BLaER1 treated with 17β-estradiol and CSF1 and Interleukin-3, amounts not matched to agents 10 nM and 100 nM (cell line): ENCODE measurements at regions not wholly inside any gene's neighbourhood (a gene's known extent, or its start where the extent isn't known, plus 50 kb on each side); places are given as distances from the start of the nearest gene placed in this dataset.

Experiments used
- H3K27ac ChIP-seq, 11 experiments: shearing (Covaris generic); formaldehyde crosslinking; 2 replicates each; pipeline ENCODE4 v1.8.1; 2022
- H3K27me3 ChIP-seq, 11 experiments: shearing (Covaris generic); formaldehyde crosslinking; 2 replicates each; pipeline ENCODE4 v1.8.1; 2022
- H3K36me3 ChIP-seq, 11 experiments: shearing (Covaris generic); formaldehyde crosslinking; 2 replicates each; pipeline ENCODE4 v1.8.1; 2022
- H3K4me1 ChIP-seq, 10 experiments: shearing (Covaris generic); formaldehyde crosslinking; 2 replicates each; pipeline ENCODE4 v1.8.1; 2022
- H3K4me2 ChIP-seq, 11 experiments: shearing (Covaris generic); formaldehyde crosslinking; 2 replicates each; pipeline ENCODE4 v1.8.1; 2022
- H3K4me3 ChIP-seq, 10 experiments: shearing (Covaris generic); formaldehyde crosslinking; 2 replicates each; pipeline ENCODE4 v1.8.1; 2022
- H3K9ac ChIP-seq, 11 experiments: shearing (Covaris generic); formaldehyde crosslinking; 2 replicates each; pipeline ENCODE4 v1.8.1; 2022
- H3K9me3 ChIP-seq, 11 experiments: shearing (Covaris generic); formaldehyde crosslinking; replicated peaks in 1 of 11; 2 replicates each; pipeline ENCODE4 v1.8.1; 2022
- H4K20me1 ChIP-seq, 11 experiments: shearing (Covaris generic); formaldehyde crosslinking; 2 replicates each; pipeline ENCODE4 v1.8.1; 2022
- Cebpa-rat ChIP-seq, 11 experiments: shearing (Covaris generic); IDR thresholded peaks; 2 replicates each; pipeline ENCODE4 v1.8.1; 2022

- Histone ChIP-seq H3K36me3 (no peaks in the 10 kb centered on the region), H3K4me1 (no peaks in the 10 kb centered on the region), H3K9me3 (no peaks in the 10 kb centered on the region), H3K4me3 (no peak overlapping the region), H3K9ac (no peak overlapping the region), H3K4me2 (no peak overlapping the region), H4K20me1 (no peaks in the 10 kb centered on the region), H3K27ac (no peak overlapping the region), H3K27me3 (no peaks in the 10 kb centered on the region)
- TF ChIP-seq Cebpa-rat (IDR thresholded peaks at IDR 0.05), result no peak
Measured at GRCh38 chr9:79201636-79202035, 370.1 kb upstream of the TLE4 start.

- H3K27me3 ChIP-seq, result no peaks in the 10 kb centered on the region
- H4K20me1 ChIP-seq, result no peaks in the 10 kb centered on the region
- H3K27ac ChIP-seq, result no peak overlapping the region
- no peaks in the 10 kb centered on the region for H3K36me3 ChIP-seq
- no peaks in the 10 kb centered on the region for H3K9me3 ChIP-seq
- H3K9ac ChIP-seq, result no peak overlapping the region
- no peak overlapping the region for H3K4me2 ChIP-seq
- H3K4me1 ChIP-seq, result no peaks in the 10 kb centered on the region
- no peak for TF ChIP-seq Cebpa-rat (IDR thresholded peaks at IDR 0.05)
- H3K4me3 ChIP-seq, result no peak overlapping the region
Measured at GRCh38 chr9:79208791-79209396, 362.9 kb upstream of the TLE4 start.

GRCh38 chr9:79210541-79211243, 361.1 kb upstream of the TLE4 start:
- H3K9me3 ChIP-seq, result no peaks in the 10 kb centered on the region

GRCh38 chr9:79213417-79214125, 358.2 kb upstream of the TLE4 start:
- Histone ChIP-seq H4K20me1 (no peaks in the 10 kb centered on the region), H3K4me2 (no peak overlapping the region), H3K27ac (no peak overlapping the region), H3K9me3 (no peaks in the 10 kb centered on the region), H3K27me3 (no peaks in the 10 kb centered on the region), H3K4me1 (no peaks in the 10 kb centered on the region), H3K9ac (no peak overlapping the region), H3K36me3 (no peaks in the 10 kb centered on the region), H3K4me3 (no peak overlapping the region)
- no peak for TF ChIP-seq Cebpa-rat (IDR thresholded peaks at IDR 0.05)

More at GRCh38 chr9:79210541-79211243, 361.1 kb upstream of the TLE4 start:
- TF ChIP-seq Cebpa-rat (IDR thresholded peaks at IDR 0.05), result no peak
- Histone ChIP-seq H4K20me1 (no peaks in the 10 kb centered on the region), H3K4me1 (no peaks in the 10 kb centered on the region), H3K4me3 (no peak overlapping the region), H3K27me3 (no peaks in the 10 kb centered on the region), H3K36me3 (no peaks in the 10 kb centered on the region), H3K9ac (no peak overlapping the region), H3K4me2 (no peak overlapping the region), H3K27ac (no peak overlapping the region)

GRCh38 chr9:79215821-79216220, 355.9 kb upstream of the TLE4 start:
- TF ChIP-seq Cebpa-rat (IDR thresholded peaks at IDR 0.05), result no peak
- H3K4me2 ChIP-seq, result no peak overlapping the region
- no peak overlapping the region for H3K4me3 ChIP-seq
- H3K9ac ChIP-seq, result no peak overlapping the region
- no peaks in the 10 kb centered on the region for H3K27me3 ChIP-seq
- no peaks in the 10 kb centered on the region for H4K20me1 ChIP-seq
- no peaks in the 10 kb centered on the region for H3K36me3 ChIP-seq
- H3K27ac ChIP-seq, result no peak overlapping the region
- no peaks in the 10 kb centered on the region for H3K9me3 ChIP-seq
- H3K4me1 ChIP-seq, result no peaks in the 10 kb centered on the region

- no peak for TF ChIP-seq Cebpa-rat (IDR thresholded peaks at IDR 0.05)
- Histone ChIP-seq H3K36me3 (no peaks in the 10 kb centered on the region), H3K27ac (no peak overlapping the region), H3K4me3 (no peak overlapping the region), H3K4me2 (no peak overlapping the region), H3K4me1 (no peaks in the 10 kb centered on the region), H4K20me1 (no peaks in the 10 kb centered on the region), H3K27me3 (no peaks in the 10 kb centered on the region), H3K9ac (no peak overlapping the region), H3K9me3 (peaks cover 0 to 13% (median 4%) of the 10 kb centered on the region in 11 experiments; a peak in 8 of 22 replicates)
Measured at GRCh38 chr9:79220251-79220650, 351.5 kb upstream of the TLE4 start.

- peaks cover 0 to 13% (median 4%) of the 10 kb centered on the region in 11 experiments; a peak in 8 of 22 replicates for H3K9me3 ChIP-seq
- H3K4me3 ChIP-seq, result no peak overlapping the region
- H3K36me3 ChIP-seq, result no peaks in the 10 kb centered on the region
- no peak overlapping the region for H3K9ac ChIP-seq
- H3K4me2 ChIP-seq, result no peak overlapping the region
- H4K20me1 ChIP-seq, result no peaks in the 10 kb centered on the region
- no peak overlapping the region for H3K27ac ChIP-seq
- no peak for TF ChIP-seq Cebpa-rat (IDR thresholded peaks at IDR 0.05)
- no peaks in the 10 kb centered on the region for H3K4me1 ChIP-seq
- H3K27me3 ChIP-seq, result no peaks in the 10 kb centered on the region
Measured at GRCh38 chr9:79220666-79221065, 351.1 kb upstream of the TLE4 start.

GRCh38 chr9:79221084-79221483, 350.7 kb upstream of the TLE4 start:
- no peaks in the 10 kb centered on the region for H3K36me3 ChIP-seq
- H3K4me2 ChIP-seq, result no peak overlapping the region
- no peak overlapping the region for H3K27ac ChIP-seq
- TF ChIP-seq Cebpa-rat (IDR thresholded peaks at IDR 0.05), result no peak
- no peak overlapping the region for H3K4me3 ChIP-seq
- H4K20me1 ChIP-seq, result no peaks in the 10 kb centered on the region
- H3K9me3 ChIP-seq, result peaks cover 0 to 13% (median 4%) of the 10 kb centered on the region in 11 experiments; a peak in 8 of 22 replicates
- no peaks in the 10 kb centered on the region for H3K4me1 ChIP-seq
- H3K27me3 ChIP-seq, result no peaks in the 10 kb centered on the region
- H3K9ac ChIP-seq, result no peak overlapping the region

GRCh38 chr9:79222483-79222882, 349.3 kb upstream of the TLE4 start:
- TF ChIP-seq Cebpa-rat (IDR thresholded peaks at IDR 0.05), result no peak
- no peak overlapping the region for H3K4me3 ChIP-seq
- H3K4me2 ChIP-seq, result no peak overlapping the region
- no peaks in the 10 kb centered on the region for H3K27me3 ChIP-seq
- no peak overlapping the region for H3K27ac ChIP-seq
- H3K36me3 ChIP-seq, result no peaks in the 10 kb centered on the region
- no peak overlapping the region for H3K9ac ChIP-seq
- H3K9me3 ChIP-seq, result peaks cover 0 to 13% (median 4%) of the 10 kb centered on the region in 11 experiments; a peak in 8 of 22 replicates
- H4K20me1 ChIP-seq, result no peaks in the 10 kb centered on the region
- no peaks in the 10 kb centered on the region for H3K4me1 ChIP-seq
